NCI-H526 treated with DMSO at 0.1 percent for 48 hours (cell line): ENCODE measurements at regions not wholly inside any gene's neighbourhood (a gene's known extent, or its start where the extent isn't known, plus 50 kb on each side); places are given as distances from the start of the nearest gene placed in this dataset.
"Not testable (repeated sequence)": the region's sequence is repeated elsewhere in the genome, so short reads cannot be mapped to it uniquely, and the experiment has no call there.

Source experiments
- DNase-seq: peaks from one replicate; lab custom pipeline; 2025; lab: John Stamatoyannopoulos, UW

DNA sequence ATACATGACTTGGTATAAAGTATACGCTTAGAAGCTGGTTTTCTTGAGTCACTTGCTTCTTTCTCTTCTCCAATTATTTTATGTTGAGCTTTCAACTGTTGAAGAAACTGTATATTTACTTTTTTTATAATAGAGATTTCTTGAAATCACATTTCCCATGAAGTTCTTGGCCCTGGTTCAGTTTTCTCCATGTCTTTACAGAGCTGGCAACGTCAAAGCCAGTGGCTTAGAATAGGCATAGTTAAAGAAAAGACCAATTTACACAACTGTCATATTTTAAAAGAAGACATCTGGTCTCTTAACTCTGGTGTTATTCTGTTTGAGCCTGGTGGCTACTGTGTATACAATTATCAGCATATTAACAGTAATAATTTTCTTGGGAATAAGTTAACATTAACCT is 1249.3 kb downstream of the CDH12 start:
- no peak for DNase-seq

- DNase-seq, result no peak
These were observed 1258.6 kb downstream of the CDH12 start for GRCh38 chr5:21594566-21594965.

DNA sequence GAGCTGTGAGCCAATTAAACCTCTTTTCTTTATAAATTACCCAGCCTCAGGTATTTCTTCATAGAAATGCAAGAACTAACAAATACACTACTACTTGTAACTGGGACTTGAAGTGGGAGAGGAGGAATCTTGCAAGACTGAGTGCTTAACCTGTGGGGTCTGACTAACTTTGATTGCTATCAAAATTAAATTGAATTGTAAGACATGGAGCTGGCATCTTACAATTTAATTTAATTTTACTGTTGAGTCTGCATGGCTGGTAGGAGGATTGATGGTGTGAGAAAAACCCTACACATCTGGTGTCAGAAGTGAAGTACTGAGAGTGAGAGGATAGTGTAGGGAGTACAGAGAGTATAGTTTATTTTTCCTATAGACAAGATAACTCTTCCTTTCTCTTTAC is 1259.9 kb downstream of the CDH12 start:
- DNase-seq, result no peak

- no peak for DNase-seq
These were observed 1271.6 kb downstream of the CDH12 start for GRCh38 chr5:21581508-21581907.

DNA sequence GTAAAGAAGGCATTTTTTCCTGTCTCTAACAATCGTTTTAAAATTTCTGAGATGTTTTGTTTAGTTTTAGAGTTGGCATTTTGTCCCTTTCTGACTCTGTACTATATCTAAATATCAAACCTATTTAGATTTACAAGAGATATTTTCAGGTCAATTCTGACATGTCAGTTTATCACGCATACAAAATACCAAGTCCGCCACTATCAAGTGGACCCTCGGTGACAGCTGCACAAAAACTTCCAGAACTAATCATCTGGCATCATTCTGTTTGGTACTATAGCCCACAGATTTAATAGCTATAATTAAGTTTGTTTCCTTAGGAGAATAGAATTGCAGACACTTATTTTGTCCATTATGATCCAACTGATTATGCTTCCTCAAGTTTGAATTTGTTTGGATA is 1278.2 kb downstream of the CDH12 start:
- no peak for DNase-seq

DNA sequence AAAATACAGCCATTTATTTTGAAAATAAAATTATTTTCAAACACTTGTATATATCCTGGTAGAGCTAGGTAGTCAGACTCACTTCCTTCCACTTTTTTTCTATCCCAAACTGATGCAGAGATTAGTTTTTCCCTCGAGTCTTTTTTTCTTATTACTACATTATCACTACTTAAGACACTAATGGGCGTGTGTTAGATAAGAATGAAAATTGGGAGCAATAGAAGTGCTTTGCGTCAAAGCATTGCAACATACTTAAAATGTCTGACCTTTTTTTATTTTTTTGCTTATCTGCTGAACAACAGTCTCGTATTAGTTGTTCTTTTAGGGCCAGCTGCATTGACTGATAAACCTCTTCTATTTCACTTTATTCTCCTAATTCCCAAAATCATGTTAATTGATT is 1278.7 kb downstream of the CDH12 start:
- no peak for DNase-seq

DNA sequence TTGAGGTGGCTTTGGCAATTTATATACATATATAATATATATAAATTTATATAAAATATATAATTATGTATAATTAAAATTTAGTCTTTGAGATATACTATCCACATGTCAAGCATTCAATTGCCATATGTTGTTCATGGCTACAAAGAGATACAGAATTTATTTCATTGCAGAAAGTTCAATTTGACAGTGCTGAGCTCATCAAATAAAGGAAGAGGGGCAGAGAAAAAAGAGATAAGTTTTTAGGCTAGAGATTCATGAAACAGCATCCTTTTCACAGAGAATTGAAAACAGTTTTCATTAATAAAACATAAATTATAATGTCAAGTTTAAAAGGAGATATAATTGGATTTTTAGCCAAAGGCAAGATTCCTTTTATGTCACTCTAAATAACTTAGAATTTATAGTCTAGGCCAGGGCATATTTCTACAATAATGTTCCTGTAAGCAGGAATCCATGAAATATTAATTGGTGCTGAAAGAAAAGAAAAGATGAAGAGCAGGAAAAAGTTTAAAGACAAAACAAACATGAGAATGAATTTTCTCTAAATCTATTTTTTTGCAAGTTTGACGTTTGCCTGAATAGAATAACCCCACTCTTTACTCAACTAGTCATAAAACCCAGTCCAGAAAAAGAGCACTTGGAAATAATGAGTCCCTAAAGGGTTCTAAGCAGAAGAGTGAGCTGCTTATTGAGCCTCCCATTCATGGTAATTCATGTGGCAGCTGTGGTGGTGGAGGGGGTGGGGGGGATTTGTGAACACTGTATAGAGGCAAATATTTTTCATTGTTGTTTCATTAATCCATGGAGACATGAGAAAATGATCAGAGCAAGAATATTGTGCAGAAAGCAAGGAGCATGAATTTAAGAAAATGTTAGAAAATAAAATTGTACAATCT is 1279.5 kb downstream of the CDH12 start:
- DNase-seq, result no peak

DNA sequence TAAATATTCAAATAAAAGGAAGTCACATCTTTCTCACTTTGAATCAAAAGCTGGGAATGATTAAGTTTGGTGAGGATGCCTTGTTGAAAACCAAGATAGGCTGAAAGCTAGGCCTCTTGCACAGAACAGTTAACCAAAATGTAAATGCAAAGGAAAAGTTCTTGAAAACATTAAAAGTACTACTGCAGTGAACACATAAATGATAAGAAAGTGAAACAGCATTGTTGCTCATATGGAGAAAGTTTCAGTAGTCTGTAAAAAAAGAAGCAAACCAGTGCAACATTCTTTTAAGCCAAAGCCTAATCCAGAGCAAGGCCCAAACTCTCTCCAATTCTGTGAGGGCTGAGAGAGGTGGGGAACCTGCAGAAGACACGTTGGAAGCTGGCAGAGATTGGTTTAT is 1281.9 kb downstream of the CDH12 start:
- DNase-seq, result not testable (repeated sequence)

GRCh38 chr5:21559109-21559508 is 1294.0 kb downstream of the CDH12 start:
- DNase-seq, result not testable (repeated sequence)

DNA sequence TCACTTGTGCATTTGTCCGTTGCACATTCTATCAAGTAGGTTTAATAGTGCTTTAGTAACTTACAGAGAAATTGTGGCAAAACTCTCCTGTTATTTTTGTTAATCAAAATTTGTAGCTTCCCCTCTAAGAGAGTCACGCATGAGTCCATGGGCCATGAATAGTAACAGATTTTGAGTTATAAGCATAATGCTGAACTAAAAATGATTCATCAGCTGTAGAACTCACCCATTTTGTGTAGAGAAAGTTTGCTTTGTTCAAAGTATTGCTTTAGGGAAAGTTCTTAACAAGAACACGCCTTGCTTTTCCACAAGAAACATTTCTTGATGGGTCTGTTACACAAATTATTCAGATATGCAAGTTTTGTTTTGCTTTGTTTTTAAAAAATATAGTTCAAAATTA is 1300.9 kb downstream of the CDH12 start:
- not testable (repeated sequence) for DNase-seq

DNA sequence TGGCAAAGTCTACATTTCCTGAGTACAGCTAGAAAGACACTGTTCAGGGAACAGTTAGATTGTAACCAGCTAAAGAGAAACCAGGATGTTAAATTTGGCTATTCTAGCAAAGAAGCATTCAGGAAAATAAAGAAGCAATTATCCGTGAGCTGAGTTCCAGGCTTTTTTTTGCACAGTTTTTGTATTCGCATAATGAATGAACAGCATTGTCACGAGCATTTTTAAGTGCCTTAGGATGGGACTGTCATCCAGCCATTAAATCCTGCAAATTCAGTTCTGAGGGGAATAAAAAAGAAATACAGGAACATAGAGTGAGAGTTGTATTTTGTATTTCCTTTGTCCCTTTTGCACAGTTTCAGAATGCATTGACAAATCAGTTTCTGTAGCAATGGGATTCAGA is 1302.2 kb downstream of the CDH12 start:
- DNase-seq, result not testable (repeated sequence)

GRCh38 chr5:21547656-21548055 is 1305.5 kb downstream of the CDH12 start:
- not testable (repeated sequence) for DNase-seq

DNA sequence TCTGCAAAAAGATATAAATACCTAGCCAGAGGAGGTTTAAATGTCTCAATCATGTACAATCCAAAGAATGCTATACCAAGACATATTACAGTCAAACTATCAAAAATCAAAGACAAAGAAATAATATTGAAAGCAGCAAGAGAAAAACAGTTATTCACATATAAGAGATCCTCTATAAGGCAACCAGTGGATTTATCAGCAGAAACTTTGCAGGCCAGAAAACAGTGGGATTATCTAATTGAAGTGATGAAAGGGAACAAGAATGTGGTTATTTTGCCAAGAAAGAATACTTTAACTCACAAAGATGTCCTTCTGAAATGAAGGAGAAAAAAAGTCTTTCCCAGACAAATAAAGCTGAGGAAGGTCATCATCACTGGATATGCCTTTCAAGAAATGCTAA is 1318.0 kb downstream of the CDH12 start:
- DNase-seq, result not testable (repeated sequence)

DNA sequence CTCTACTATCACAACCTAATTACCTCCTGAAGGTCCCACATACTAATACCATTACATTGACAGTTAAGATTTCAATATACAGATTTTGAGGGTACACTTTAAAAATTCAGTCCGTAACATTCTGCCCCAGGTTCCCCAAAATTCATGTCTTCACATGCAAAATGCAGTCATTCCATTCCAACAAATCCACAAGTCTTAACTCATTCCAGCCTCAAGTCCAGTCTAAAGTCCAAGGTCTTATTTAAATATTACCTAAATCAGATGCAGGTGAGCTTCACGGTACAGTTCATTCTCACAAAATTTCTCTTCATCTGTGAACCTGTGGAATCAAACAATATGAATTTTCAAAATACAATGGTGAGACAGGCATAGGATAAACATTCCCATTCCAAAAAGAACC is 1332.0 kb downstream of the CDH12 start:
- DNase-seq, result not testable (repeated sequence)

- DNase-seq, result not testable (repeated sequence)
These were observed 1356.2 kb downstream of the CDH12 start for GRCh38 chr5:21496926-21497325.

DNA sequence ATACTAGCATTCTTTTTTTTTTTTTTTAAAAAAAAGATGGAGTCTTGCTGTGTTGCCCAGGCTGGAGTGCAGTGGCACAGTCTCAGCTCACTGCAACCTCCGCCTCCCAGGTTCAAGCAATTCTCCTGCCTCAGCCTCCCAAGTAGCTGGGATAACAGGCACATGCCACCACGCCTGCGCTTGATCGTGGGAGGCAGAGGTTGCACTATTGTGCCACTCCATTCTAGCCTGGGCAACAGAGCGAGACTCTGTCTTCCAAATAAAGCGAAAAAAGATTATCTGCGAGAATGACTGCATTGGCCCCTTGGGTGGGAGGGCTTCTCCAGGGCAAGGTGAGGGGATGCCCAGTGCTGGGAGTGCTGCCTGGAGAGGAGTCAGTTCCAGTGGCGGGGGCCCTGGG is 1357.1 kb downstream of the CDH12 start:
- not testable (repeated sequence) for DNase-seq

DNA sequence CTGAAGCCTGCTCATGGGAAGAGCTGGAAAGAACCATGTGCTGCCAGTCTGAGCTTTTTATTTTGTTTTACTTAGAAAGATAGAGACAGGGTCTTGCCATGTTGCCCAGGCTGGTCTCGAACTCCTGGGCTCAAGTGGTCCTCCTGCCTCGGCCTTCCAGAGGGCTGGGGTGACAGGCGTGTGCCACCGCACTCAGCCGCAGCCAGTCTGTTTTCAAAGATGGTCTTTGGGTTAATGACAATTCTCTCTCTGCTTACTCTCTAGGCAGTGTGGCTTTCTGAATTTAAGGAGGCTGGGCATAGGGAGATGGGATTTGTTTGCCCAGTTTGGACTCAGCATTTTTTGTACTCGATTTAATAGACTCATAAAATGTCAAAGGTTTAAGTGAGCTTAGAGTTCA is 1357.9 kb downstream of the CDH12 start:
- not testable (repeated sequence) for DNase-seq

- DNase-seq, result not testable (repeated sequence)
These were observed 1359.1 kb downstream of the CDH12 start for GRCh38 chr5:21494033-21494432.

- DNase-seq, result not testable (repeated sequence)
These were observed 1362.0 kb downstream of the CDH12 start for GRCh38 chr5:21491182-21491581.

DNA sequence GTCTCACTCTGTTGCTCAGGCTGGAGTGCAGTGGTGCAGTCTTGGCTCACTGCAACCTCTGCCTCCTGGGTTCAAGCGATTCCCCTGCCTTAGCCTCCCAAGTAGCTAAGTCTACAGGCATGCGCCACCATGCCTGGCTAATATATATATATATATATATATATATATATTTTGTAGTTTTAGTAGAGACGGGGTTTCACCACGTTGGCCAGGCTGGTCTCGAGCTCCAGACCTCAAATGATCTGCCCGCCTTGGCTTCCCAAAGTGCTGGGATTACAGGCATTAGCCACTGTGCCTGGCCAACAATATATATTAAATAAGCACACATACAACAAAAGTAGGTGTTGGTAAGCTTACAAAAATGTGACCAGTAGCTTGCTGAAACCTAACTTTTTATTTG is 1364.3 kb downstream of the CDH12 start:
- DNase-seq, result not testable (repeated sequence)

DNA sequence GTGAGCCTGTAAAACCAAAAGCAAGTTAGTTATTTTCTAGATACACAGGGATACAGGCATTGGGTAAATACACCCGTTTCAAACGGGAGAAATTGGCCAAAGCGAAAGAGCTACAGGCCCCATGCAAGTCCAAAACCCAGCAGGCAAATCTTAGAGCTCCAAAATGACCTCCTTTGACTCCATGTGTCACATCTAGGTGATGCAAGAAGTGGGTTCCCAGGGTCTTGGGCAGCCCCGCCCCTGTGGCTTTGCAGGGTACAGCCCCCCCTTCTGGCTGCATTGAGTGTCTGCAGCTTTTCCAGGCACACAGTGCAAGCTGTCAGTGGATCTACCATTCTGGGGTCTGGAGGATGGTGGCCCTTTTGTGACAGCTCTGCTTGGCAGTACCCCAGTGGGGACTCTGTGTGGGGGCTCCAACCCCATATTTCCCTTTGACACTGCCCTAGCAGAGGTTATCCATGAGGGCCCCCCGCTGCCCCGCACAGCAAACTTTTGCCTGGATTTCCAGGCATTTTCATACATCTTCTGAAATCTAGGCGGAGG is 1367.6 kb downstream of the CDH12 start:
- DNase-seq, result not testable (repeated sequence)

GRCh38 chr5:21484498-21484889 is 1368.7 kb downstream of the CDH12 start:
- DNase-seq, result not testable (repeated sequence)

DNA sequence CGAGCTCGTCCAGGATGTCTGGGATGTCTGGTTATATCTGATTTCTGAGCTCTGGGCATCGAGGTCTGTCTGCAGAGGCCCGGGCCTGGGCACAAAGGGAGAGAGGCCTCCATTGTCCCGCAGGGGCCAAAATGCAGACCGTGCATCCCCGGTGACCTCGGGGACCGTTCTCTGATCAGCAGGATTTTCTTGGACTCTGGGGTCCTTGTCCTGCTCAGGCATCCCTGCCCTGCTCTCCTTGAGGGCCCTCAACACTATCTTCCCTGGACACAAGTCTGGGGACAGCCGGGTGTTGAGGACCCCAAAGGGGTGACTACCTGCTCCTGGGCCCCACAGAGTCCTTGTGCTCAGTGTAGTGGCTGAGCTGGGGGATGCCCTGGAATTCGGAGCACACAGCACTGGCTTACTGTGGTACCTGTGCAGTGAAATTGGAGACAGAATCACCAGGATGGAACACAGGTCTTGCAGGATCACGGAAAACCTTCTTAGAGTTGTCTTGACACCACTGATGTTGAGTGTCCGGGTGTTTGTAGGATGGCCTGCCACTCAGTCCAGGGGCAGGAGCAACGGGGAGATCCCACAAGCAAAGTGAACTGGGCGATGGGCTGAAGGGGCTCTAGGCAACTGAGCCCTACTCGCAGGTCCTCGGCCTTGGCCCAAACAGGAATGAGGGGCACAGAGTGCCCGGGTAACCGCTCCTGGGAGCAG is 1369.2 kb downstream of the CDH12 start:
- not testable (repeated sequence) for DNase-seq
